HepG2 (cell line): ENCODE measurements at regions not wholly inside any gene's neighbourhood (a gene's known extent, or its start where the extent isn't known, plus 50 kb on each side); places are given as distances from the start of the nearest gene placed in this dataset.

ENCODE experiments used
- BRCA1 ChIP-seq: sonication (generic); formaldehyde crosslinking; IDR thresholded peaks from 2 replicates; pipeline ENCODE4 v1.4.0; 2020; ENCODE audit warnings: missing genetic modification reagents
- DNMT3B ChIP-seq: conservative IDR thresholded peaks from 2 replicates; pipeline ENCODE4 v1.6.1; 2016; ENCODE audit warnings: missing biosample characterization, control low read depth
- FOSL2 ChIP-seq: sonication (generic); formaldehyde crosslinking; IDR thresholded peaks from 2 replicates; pipeline ENCODE4 v1.4.0; 2020; ENCODE audit warnings: missing genetic modification reagents
- KDM3A ChIP-seq: IDR thresholded peaks from 2 replicates; pipeline ENCODE4 v1.6.1; 2018; ENCODE audit warnings: low read depth, missing compliant biosample characterization
- MAFK ChIP-seq, 2 experiments: IDR thresholded peaks in 1 of 2; conservative IDR thresholded peaks in 1 of 2; 2 replicates each; pipeline ENCODE4 v1.6.1; 2011; ENCODE audit warnings: improper control_type of control experiment in 2 of 2, low read length in 2 of 2
- MED13 ChIP-seq: sonication (generic); formaldehyde crosslinking; IDR thresholded peaks from 2 replicates; pipeline ENCODE4 v1.5.0; 2020; ENCODE audit warnings: missing genetic modification reagents
- NR2F6 ChIP-seq, 2 experiments: IDR thresholded peaks; 2 replicates each; pipeline ENCODE4 v1.6.1; 2016; ENCODE audit warnings: antibody characterized with exemption in 1 of 2, mild to moderate bottlenecking in 1 of 2
- NR3C1 ChIP-seq: sonication (generic); formaldehyde crosslinking; IDR thresholded peaks from 2 replicates; pipeline ENCODE4 v1.4.0; 2020; ENCODE audit warnings: missing genetic modification reagents
- PHF8 ChIP-seq: sonication (generic); formaldehyde crosslinking; IDR thresholded peaks from 2 replicates; pipeline ENCODE4 v1.5.0; 2020; ENCODE audit warnings: missing genetic modification reagents
- RCOR2 ChIP-seq: IDR thresholded peaks from 2 replicates; pipeline ENCODE4 v1.6.1; 2016; ENCODE audit warnings: missing biosample characterization, missing genetic modification reagents
- SIN3B ChIP-seq: fragments of 150-350 bp; IDR thresholded peaks from 2 replicates; pipeline ENCODE4 v1.6.1; 2014; ENCODE audit warnings: low read length
- TEAD2 ChIP-seq: sonication (generic); formaldehyde crosslinking; IDR thresholded peaks from 2 replicates; pipeline ENCODE4 v1.9.0; 2021; ENCODE audit warnings: missing genetic modification reagents
- TEAD3 ChIP-seq: optimal IDR thresholded peaks from 2 replicates; pipeline ENCODE3; 2016; ENCODE audit warnings: borderline replicate concordance
- ZNF354B ChIP-seq: sonication (generic); formaldehyde crosslinking; IDR thresholded peaks from 2 replicates; pipeline ENCODE4 v1.8.0; 2022; ENCODE audit warnings: mild to moderate bottlenecking, missing genetic modification reagents
- ZNF432 ChIP-seq: sonication (generic); formaldehyde crosslinking; IDR thresholded peaks from 2 replicates; pipeline ENCODE4 v1.5.0; 2020; ENCODE audit warnings: missing genetic modification reagents, mild to moderate bottlenecking, borderline replicate concordance
- ZNF550 ChIP-seq: sonication (generic); formaldehyde crosslinking; IDR thresholded peaks from 2 replicates; pipeline ENCODE4 v1.4.0; 2020; ENCODE audit warnings: mild to moderate bottlenecking, missing genetic modification reagents, borderline replicate concordance
- ZNF672 ChIP-seq: sonication (generic); formaldehyde crosslinking; IDR thresholded peaks from 2 replicates; pipeline ENCODE4 v1.8.1; 2022; ENCODE audit warnings: missing genetic modification reagents
- ZSCAN12 ChIP-seq: sonication (generic); formaldehyde crosslinking; IDR thresholded peaks from 2 replicates; pipeline ENCODE4 v1.9.0; 2021; ENCODE audit warnings: mild to moderate bottlenecking, missing genetic modification reagents
- ZSCAN20 ChIP-seq: sonication (generic); formaldehyde crosslinking; IDR thresholded peaks from 2 replicates; pipeline ENCODE4 v1.4.0; 2020; ENCODE audit warnings: missing genetic modification reagents, mild to moderate bottlenecking, borderline replicate concordance
- ZSCAN9 ChIP-seq: IDR thresholded peaks from 2 replicates; pipeline ENCODE4 v1.6.1; 2016; ENCODE audit warnings: borderline replicate concordance
- TF ChIP-seq, protein P1 (sequence below), 2 experiments: sonication (generic) in 1 of 2; formaldehyde crosslinking in 1 of 2; IDR thresholded peaks; 2 replicates each; pipeline versions ENCODE4 v1.6.1 to v1.9.0; 2014 to 2022; ENCODE audit warnings: antibody characterized with exemption in 1 of 2, borderline replicate concordance in 1 of 2, inconsistent platforms in 1 of 2, low read depth in 1 of 2, missing genetic modification reagents in 1 of 2
- TF ChIP-seq, protein P2 (sequence below): IDR thresholded peaks from 2 replicates; pipeline ENCODE4 v1.6.1; 2016; ENCODE audit warnings: low read depth, borderline replicate concordance
- TF ChIP-seq, protein P3 (sequence below): sonication (generic); formaldehyde crosslinking; IDR thresholded peaks from 2 replicates; pipeline ENCODE4 v1.4.0; 2020; ENCODE audit warnings: missing genetic modification reagents, borderline replicate concordance
- TF ChIP-seq, protein P4 (sequence below): IDR thresholded peaks from 2 replicates; pipeline ENCODE4 v1.6.1; 2016

DNA sequence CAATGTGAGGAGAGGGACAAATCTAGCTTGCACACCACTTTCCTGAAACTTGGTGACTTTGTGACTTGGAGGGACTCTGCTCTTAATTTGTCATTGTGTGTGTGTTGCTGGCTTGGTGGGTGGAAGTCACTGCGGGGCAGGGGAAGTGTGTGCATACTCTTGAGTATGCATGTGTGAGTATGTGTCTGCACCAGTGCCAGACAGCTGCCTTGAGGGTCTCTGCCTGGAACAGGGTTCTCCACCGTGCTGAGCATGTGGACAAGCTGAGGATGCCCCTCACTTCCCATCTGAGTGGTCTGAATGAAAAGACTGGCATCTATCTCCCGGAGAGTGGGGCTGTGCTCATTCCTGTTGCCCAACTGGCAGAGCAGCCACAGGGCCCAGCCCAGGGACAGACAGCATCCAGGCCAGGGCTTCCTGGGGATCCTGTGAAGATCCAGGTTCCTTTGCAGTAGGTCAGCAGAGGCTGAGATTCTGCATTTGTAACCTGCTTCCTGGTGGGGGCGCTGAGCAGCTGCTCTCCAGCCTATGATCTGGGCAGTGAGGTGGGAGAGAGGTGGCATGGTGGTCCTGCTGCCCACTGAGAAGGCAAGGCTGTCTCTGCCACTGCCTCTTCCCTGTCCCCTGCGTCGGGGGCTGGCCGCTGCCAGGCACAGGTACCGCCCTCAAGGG lies 138.9 kb upstream of the HAAO start (continued):
- TF ChIP-seq, protein P1, sequence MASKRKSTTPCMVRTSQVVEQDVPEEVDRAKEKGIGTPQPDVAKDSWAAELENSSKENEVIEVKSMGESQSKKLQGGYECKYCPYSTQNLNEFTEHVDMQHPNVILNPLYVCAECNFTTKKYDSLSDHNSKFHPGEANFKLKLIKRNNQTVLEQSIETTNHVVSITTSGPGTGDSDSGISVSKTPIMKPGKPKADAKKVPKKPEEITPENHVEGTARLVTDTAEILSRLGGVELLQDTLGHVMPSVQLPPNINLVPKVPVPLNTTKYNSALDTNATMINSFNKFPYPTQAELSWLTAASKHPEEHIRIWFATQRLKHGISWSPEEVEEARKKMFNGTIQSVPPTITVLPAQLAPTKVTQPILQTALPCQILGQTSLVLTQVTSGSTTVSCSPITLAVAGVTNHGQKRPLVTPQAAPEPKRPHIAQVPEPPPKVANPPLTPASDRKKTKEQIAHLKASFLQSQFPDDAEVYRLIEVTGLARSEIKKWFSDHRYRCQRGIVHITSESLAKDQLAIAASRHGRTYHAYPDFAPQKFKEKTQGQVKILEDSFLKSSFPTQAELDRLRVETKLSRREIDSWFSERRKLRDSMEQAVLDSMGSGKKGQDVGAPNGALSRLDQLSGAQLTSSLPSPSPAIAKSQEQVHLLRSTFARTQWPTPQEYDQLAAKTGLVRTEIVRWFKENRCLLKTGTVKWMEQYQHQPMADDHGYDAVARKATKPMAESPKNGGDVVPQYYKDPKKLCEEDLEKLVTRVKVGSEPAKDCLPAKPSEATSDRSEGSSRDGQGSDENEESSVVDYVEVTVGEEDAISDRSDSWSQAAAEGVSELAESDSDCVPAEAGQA (IDR thresholded peaks at IDR 0.05; ENCODE audit: low read depth), result no peak
- TF ChIP-seq, protein P1 (CRISPR knock-in tag; IDR thresholded peaks at IDR 0.05; ENCODE audit: borderline replicate concordance), result no peak
- no peak for TF ChIP-seq ZNF550
- no peak for TF ChIP-seq MAFK (conservative IDR thresholded peaks at IDR 0.05 in 1 of 2, IDR thresholded peaks at IDR 0.05 in 1 of 2; ENCODE audit: low read length in 2 of 2)
- TF ChIP-seq FOSL2 (CRISPR knock-in tag), result 0 out of 2 replicates have a peak, but pooled peaks have one; percentile 10
- no peak for TF ChIP-seq NR3C1
- no peak for TF ChIP-seq BRCA1 (CRISPR knock-in tag)
- TF ChIP-seq ZSCAN12, result no peak
- TF ChIP-seq RCOR2 (CRISPR knock-in tag), result no peak
- peak; percentile 37 for TF ChIP-seq PHF8 (CRISPR knock-in tag)
- no peak for TF ChIP-seq SIN3B
- no peak for TF ChIP-seq ZSCAN20 (CRISPR knock-in tag)
- TF ChIP-seq ZNF354B (CRISPR knock-in tag), result no peak
- no peak for TF ChIP-seq NR2F6 (IDR thresholded peaks at IDR 0.05)
- no peak; the same call in 1 of the 2 replicates for TF ChIP-seq NR2F6 (CRISPR knock-in tag; IDR thresholded peaks at IDR 0.05)
- no peak for TF ChIP-seq TEAD3 (CRISPR knock-in tag)
- no peak for TF ChIP-seq ZSCAN9 (CRISPR knock-in tag)
- TF ChIP-seq, protein P2, sequence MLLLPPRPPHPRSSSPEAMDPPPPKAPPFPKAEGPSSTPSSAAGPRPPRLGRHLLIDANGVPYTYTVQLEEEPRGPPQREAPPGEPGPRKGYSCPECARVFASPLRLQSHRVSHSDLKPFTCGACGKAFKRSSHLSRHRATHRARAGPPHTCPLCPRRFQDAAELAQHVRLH (CRISPR knock-in tag), result peak; percentile 43; the same call in 1 of the 2 replicates
- TF ChIP-seq MED13, result no peak
- no peak for TF ChIP-seq DNMT3B
- TF ChIP-seq, protein P3, sequence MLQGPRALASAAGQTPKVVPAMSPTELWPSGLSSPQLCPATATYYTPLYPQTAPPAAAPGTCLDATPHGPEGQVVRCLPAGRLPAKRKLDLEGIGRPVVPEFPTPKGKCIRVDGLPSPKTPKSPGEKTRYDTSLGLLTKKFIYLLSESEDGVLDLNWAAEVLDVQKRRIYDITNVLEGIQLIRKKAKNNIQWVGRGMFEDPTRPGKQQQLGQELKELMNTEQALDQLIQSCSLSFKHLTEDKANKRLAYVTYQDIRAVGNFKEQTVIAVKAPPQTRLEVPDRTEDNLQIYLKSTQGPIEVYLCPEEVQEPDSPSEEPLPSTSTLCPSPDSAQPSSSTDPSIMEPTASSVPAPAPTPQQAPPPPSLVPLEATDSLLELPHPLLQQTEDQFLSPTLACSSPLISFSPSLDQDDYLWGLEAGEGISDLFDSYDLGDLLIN (CRISPR knock-in tag), result no peak
- TF ChIP-seq ZNF672 (CRISPR knock-in tag), result no peak
- TF ChIP-seq KDM3A, result 0 out of 2 replicates have a peak, but pooled peaks have one; percentile 33
- TF ChIP-seq, protein P4, sequence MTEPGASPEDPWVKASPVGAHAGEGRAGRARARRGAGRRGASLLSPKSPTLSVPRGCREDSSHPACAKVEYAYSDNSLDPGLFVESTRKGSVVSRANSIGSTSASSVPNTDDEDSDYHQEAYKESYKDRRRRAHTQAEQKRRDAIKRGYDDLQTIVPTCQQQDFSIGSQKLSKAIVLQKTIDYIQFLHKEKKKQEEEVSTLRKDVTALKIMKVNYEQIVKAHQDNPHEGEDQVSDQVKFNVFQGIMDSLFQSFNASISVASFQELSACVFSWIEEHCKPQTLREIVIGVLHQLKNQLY, result peak; percentile 14; the same call in 1 of the 2 replicates
- no peak for TF ChIP-seq TEAD2 (CRISPR knock-in tag)
- TF ChIP-seq ZNF432 (CRISPR knock-in tag), result no peak
